Vagina (tissue), 2 donors: ENCODE measurements at regions not wholly inside any gene's neighbourhood (a gene's known extent, or its start where the extent isn't known, plus 50 kb on each side); places are given as distances from the start of the nearest gene placed in this dataset.

ENCODE experiments used
- DNase-seq, 2 donors: peaks; one replicate each; pipeline ENCODE4 v3.0.0-alpha.2; 2017; ENCODE audit errors: extremely low spot score in 2 of 2
- H3K27ac ChIP-seq: fragments of 200-600 bp; sonication (generic); one replicate; pipeline ENCODE4 v1.5.1; 2019
- H3K27me3 ChIP-seq: fragments of 200-600 bp; sonication (generic); one replicate; pipeline ENCODE4 v1.5.1; 2019
- H3K36me3 ChIP-seq, 2 donors: fragments of 200-600 bp; sonication (generic); one replicate each; pipeline ENCODE4 v1.5.1; 2017 to 2019
- H3K4me1 ChIP-seq: fragments of 200-600 bp; sonication (generic); one replicate; pipeline ENCODE4 v1.5.1; 2019
- H3K4me3 ChIP-seq, 2 donors: fragments of 200-600 bp; sonication (generic); 1 replicate in 1 of 2; 2 replicates in 1 of 2; pipeline ENCODE4 v1.5.1; 2016 to 2019
- H3K9me3 ChIP-seq: fragments of 200-600 bp; sonication (generic); one replicate; pipeline ENCODE4 v1.5.1; 2019
- CTCF ChIP-seq, 3 experiments: fragments of 450-650 bp in 2 of 3; fragments of 200-600 bp in 1 of 3; sonication (generic) in 1 of 3; IDR thresholded peaks; one replicate each; pipeline ENCODE4 v1.5.1; 2017 to 2019; ENCODE audit warnings: antibody characterized with exemption in 3 of 3, mild to moderate bottlenecking in 2 of 3, moderate library complexity in 2 of 3
- POLR2A ChIP-seq, 2 donors: fragments of 450-650 bp; IDR thresholded peaks; one replicate each; pipeline ENCODE4 v1.6.1; 2017; ENCODE audit warnings: antibody characterized with exemption in 2 of 2, mild to moderate bottlenecking in 2 of 2, moderate library complexity in 2 of 2
- POLR2AphosphoS5 ChIP-seq, 2 donors: sonication (generic); formaldehyde crosslinking; IDR thresholded peaks; one replicate each; pipeline ENCODE4 v1.9.0; 2017; ENCODE audit warnings: antibody characterized with exemption in 2 of 2, mild to moderate bottlenecking in 2 of 2, low read depth in 1 of 2; ENCODE audit not compliant: insufficient read depth in 1 of 2
- intact Hi-C: fragments of 100-400 bp; cut with DNase I; formaldehyde crosslinking; loops from one replicate; pipeline ENCODE4 v1.15.1; 2023

DNA sequence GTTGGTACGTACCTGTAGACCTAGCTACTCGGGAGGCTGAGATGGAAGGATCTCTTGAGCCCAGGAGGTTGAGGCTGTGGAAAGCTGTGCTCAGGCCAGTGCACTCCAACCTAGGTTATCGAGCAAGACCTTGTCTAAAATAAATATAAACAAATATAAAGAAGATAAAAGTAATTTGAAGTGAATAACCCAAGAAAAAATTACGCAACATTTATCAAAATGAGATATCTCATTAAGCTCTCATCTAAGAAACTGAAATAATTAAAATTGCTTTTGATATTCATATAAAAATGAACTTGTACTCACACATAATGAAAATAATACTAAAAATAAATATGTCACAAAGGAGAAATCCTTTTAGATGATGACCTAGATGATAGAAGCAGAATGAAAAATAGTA lies 647.1 kb upstream of the NCAM2 start:
- no peaks in the 10 kb centered on the region for H3K9me3 ChIP-seq
- TF ChIP-seq POLR2AphosphoS5 (IDR thresholded peaks at IDR 0.05; ENCODE audit: insufficient read depth in 1 of 2, low read depth in 1 of 2), result no peak
- TF ChIP-seq CTCF (IDR thresholded peaks at IDR 0.05), result no peak
- TF ChIP-seq POLR2A (IDR thresholded peaks at IDR 0.05), result no peak
- no peak for DNase-seq

DNA sequence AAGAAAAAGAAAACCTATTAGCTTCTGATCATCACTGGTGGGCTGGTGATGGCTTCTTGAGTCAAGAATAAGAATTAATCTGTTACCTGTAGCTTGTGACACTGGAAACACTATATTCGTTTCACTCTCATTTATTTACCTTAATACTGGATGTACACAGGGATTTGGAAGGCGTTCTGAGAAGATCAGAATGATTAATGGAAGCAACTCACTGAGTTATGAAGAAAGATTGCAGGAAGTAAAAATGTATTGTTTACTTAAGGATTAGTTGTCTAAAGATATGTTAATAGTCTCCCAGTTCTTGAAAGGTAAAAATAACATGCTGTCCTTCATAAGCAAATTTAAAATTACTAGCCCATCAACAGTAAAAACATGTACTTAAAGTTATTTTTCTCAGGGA lies 644.9 kb upstream of the NCAM2 start:
- Histone ChIP-seq H3K27me3 (no peaks in the 10 kb centered on the region), H3K36me3 (no peaks in the 10 kb centered on the region), H3K4me1 (no peaks in the 10 kb centered on the region), H3K4me3 (no peak overlapping the region), H3K9me3 (no peaks in the 10 kb centered on the region), H3K27ac (no peak overlapping the region)
- intact Hi-C loops, result no loop called here
- no peak for DNase-seq
- TF ChIP-seq POLR2AphosphoS5 (IDR thresholded peaks at IDR 0.05; ENCODE audit: insufficient read depth in 1 of 2, low read depth in 1 of 2) (no peak), POLR2A (IDR thresholded peaks at IDR 0.05) (no peak), CTCF (IDR thresholded peaks at IDR 0.05) (no peak)

More for the DNA sequence above, 647.1 kb upstream of the NCAM2 start:
- no peak overlapping the region for H3K27ac ChIP-seq
- no peaks in the 10 kb centered on the region for H3K36me3 ChIP-seq
- no peaks in the 10 kb centered on the region for H3K27me3 ChIP-seq
- no peaks in the 10 kb centered on the region for H3K4me1 ChIP-seq
- intact Hi-C loops, result no loop called here
- H3K4me3 ChIP-seq, result no peak overlapping the region

- H3K9me3 ChIP-seq, result no peaks in the 10 kb centered on the region
- H3K4me1 ChIP-seq, result no peaks in the 10 kb centered on the region
- no peak overlapping the region for H3K4me3 ChIP-seq
- DNase-seq, result no peak
- TF ChIP-seq POLR2A (IDR thresholded peaks at IDR 0.05), result no peak
- no peak for TF ChIP-seq POLR2AphosphoS5 (IDR thresholded peaks at IDR 0.05; ENCODE audit: insufficient read depth in 1 of 2, low read depth in 1 of 2)
- TF ChIP-seq CTCF (IDR thresholded peaks at IDR 0.05), result no peak
- no peak overlapping the region for H3K27ac ChIP-seq
- intact Hi-C loops, result no loop called here
- no peaks in the 10 kb centered on the region for H3K36me3 ChIP-seq
- H3K27me3 ChIP-seq, result no peaks in the 10 kb centered on the region
Observed at GRCh38 chr21:20373031-20373430, 625.2 kb upstream of the NCAM2 start.

GRCh38 chr21:20377250-20377649 lies 621.0 kb upstream of the NCAM2 start:
- no peaks in the 10 kb centered on the region for H3K4me1 ChIP-seq
- no peaks in the 10 kb centered on the region for H3K36me3 ChIP-seq
- intact Hi-C loops, result no loop called here
- TF ChIP-seq CTCF (IDR thresholded peaks at IDR 0.05) (no peak), POLR2AphosphoS5 (IDR thresholded peaks at IDR 0.05; ENCODE audit: insufficient read depth in 1 of 2, low read depth in 1 of 2) (no peak), POLR2A (IDR thresholded peaks at IDR 0.05) (no peak)
- no peaks in the 10 kb centered on the region for H3K27me3 ChIP-seq
- H3K4me3 ChIP-seq, result no peak overlapping the region
- H3K27ac ChIP-seq, result no peak overlapping the region
- no peak for DNase-seq
- no peaks in the 10 kb centered on the region for H3K9me3 ChIP-seq

- intact Hi-C loops, result no loop called here
- DNase-seq, result no peak
- Histone ChIP-seq H3K4me1 (no peaks in the 10 kb centered on the region), H3K27ac (no peak overlapping the region), H3K36me3 (no peaks in the 10 kb centered on the region), H3K9me3 (no peaks in the 10 kb centered on the region), H3K4me3 (no peak overlapping the region), H3K27me3 (no peaks in the 10 kb centered on the region)
- TF ChIP-seq POLR2AphosphoS5 (IDR thresholded peaks at IDR 0.05; ENCODE audit: insufficient read depth in 1 of 2, low read depth in 1 of 2) (no peak), CTCF (IDR thresholded peaks at IDR 0.05) (no peak), POLR2A (IDR thresholded peaks at IDR 0.05) (no peak)
Observed at GRCh38 chr21:20388400-20388799, 609.8 kb upstream of the NCAM2 start.
